Duodenal mucosa (tissue), 2 donors: ENCODE measurements at regions not wholly inside any gene's neighbourhood (a gene's known extent, or its start where the extent isn't known, plus 50 kb on each side); places are given as distances from the start of the nearest gene placed in this dataset.

Experiments used
- H3K27ac ChIP-seq: one replicate; pipeline ENCODE4 v1.7.0; 2013; ENCODE audit warnings: low read depth, low read length
- H3K27me3 ChIP-seq, 2 donors: one replicate each; pipeline ENCODE4 v1.7.0; 2013; ENCODE audit warnings: low read length in 2 of 2, control low read depth in 1 of 2; ENCODE audit not compliant: insufficient read depth in 2 of 2, control insufficient read depth in 1 of 2
- H3K36me3 ChIP-seq, 2 donors: one replicate each; pipeline ENCODE4 v1.7.0; 2013; ENCODE audit warnings: low read length in 2 of 2, control low read depth in 1 of 2; ENCODE audit not compliant: insufficient read depth in 2 of 2, control insufficient read depth in 1 of 2
- H3K4me1 ChIP-seq, 2 donors: one replicate each; pipeline ENCODE4 v1.7.0; 2013; ENCODE audit warnings: low read length in 2 of 2, control low read depth in 1 of 2; ENCODE audit not compliant: insufficient read depth in 2 of 2, control insufficient read depth in 1 of 2
- H3K4me3 ChIP-seq, 2 donors: one replicate each; pipeline ENCODE4 v1.7.0; 2013; ENCODE audit warnings: low read length in 2 of 2, low read depth in 1 of 2
- H3K9ac ChIP-seq, 2 donors: one replicate each; pipeline ENCODE4 v1.7.0; 2013; ENCODE audit warnings: low read length in 2 of 2, low read depth in 1 of 2
- H3K9me3 ChIP-seq, 2 donors: one replicate each; pipeline ENCODE4 v1.7.0; 2013; ENCODE audit warnings: low read length in 2 of 2, control low read depth in 1 of 2; ENCODE audit not compliant: control insufficient read depth in 1 of 2

DNA sequence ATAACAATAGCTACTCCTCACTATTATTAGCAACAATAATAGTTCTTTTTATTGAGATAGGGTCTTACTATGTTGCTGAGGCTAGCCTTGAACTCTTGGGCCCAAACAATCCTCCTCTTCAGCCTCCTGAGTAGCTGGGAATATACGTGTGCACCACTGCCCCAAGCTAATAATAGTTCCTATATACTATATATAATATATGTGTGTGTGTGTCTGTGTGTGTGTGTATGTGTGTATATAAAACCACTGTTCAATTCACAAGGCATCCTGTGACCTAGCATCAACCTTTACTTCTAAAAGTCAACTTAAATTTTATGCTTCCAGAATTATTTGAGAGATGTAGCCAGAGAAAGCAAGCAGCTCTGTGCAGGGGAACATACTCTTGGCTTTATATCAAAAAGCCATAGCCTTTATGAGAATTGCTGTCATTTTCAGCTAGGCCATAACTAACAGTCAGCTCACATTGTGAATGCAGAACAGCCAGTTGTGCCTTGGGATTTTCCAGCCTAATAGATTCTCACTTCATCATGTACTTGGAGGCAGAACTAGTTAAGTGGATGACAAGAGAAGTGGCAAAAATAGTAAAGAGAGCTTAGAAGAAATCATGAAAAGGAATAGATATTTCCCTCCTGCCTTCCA, 665.5 kb downstream of the NYAP2 start:
- H3K4me3 ChIP-seq = no peak overlapping the region
- no peaks in the 10 kb centered on the region for H3K4me1 ChIP-seq
- H3K36me3 ChIP-seq = no peaks in the 10 kb centered on the region
- no peak overlapping the region for H3K27ac ChIP-seq
- no peaks in the 10 kb centered on the region for H3K9me3 ChIP-seq
- no peaks in the 10 kb centered on the region for H3K27me3 ChIP-seq
- no peak overlapping the region for H3K9ac ChIP-seq

DNA sequence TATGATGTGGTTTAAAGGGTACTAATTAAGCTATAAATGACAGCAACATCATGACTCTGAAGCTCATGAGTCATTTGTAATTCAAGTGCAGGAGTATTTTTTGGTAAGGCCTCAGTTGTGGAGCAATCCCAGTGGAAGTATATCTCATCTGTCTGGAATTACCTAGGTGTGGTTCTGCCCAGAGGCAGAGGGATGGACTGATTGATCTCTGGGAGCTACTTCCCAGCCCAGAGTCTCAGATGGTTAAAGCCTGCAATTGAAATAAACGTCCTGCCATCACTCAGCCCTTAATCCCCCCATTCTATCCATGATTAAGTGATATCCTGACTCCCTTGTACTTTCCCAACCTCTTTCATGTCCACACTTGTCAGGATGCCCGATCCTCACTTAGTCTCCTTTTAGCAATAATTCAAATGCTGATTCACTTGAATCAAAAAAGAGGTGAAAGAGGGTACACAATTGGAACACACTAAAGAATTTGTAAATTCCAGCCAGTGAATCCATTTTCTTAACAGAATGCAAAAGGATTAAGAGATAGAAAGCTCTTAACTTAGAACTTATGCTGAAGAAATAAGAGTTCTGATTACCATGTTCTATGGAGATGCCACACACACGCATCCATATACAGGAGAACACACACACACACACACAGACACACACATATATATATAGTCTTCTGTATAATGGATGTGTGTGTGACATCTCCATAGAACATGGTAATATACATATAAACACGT, 664.4 kb downstream of the NYAP2 start:
- Histone ChIP-seq H3K9me3 (no peaks in the 10 kb centered on the region), H3K9ac (no peak overlapping the region), H3K36me3 (no peaks in the 10 kb centered on the region), H3K27ac (no peak overlapping the region), H3K4me1 (no peaks in the 10 kb centered on the region), H3K27me3 (no peaks in the 10 kb centered on the region), H3K4me3 (no peak overlapping the region)

DNA sequence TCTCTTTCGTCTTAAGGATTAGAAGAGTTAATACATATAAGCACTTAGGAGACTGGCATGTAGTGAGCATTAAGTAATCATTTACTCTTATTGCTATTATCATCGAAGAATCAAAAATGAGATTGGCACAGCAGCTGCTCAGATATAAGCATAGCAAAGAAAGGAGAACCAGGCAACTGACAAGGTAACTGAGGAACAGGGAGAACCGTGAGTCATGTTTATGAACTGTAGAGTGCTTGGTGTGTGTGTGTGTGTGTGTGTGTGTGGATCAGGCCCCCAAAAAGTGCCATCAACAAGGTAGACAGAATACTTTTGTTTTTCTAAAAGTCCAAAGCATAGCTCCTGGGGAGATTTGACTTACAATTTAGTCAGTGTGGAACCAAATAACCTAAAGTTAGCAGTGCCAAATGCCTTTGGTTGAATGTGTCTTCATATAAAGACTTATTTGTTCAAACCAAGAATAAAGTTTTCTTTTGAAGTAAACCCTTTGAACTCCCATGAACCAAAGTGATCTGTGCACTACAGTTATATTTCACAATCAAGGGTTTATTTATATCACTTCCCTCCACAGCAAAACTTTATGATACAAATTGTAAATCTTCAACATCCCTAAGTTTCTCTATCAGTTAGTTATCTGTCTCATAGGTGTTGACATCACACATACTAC, 660.6 kb downstream of the NYAP2 start:
- no peaks in the 10 kb centered on the region for H3K4me1 ChIP-seq

DNA sequence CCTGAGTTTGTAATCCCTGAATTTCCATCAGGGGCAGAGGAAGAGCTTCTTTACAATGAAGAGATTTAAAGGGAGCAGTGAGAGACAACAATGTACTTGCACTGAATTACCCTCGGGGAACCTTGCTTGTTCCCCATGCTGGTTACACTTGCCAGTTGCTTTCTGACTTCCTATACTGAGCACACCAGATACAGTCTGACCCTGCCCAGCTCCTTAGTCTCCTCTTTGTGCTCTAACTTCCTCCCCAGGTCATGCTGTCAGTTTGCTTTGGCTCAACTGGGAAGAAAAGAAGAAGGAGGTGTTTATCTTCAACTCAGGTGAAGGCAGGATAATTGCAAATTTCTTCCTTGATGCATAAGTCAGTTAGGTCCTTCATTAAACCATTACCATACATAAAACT, 658.4 kb downstream of the NYAP2 start:
- Histone ChIP-seq H3K36me3 (no peaks in the 10 kb centered on the region), H3K9me3 (no peaks in the 10 kb centered on the region), H3K9ac (no peak overlapping the region), H3K4me1 (no peaks in the 10 kb centered on the region), H3K27ac (no peak overlapping the region), H3K4me3 (no peak overlapping the region), H3K27me3 (no peaks in the 10 kb centered on the region)

More for the DNA sequence above, 660.6 kb downstream of the NYAP2 start:
- H3K36me3 ChIP-seq = no peaks in the 10 kb centered on the region
- no peak overlapping the region for H3K4me3 ChIP-seq
- H3K9me3 ChIP-seq = no peaks in the 10 kb centered on the region
- no peak overlapping the region for H3K27ac ChIP-seq
- no peaks in the 10 kb centered on the region for H3K27me3 ChIP-seq
- no peak overlapping the region for H3K9ac ChIP-seq

- H3K9me3 ChIP-seq = no peaks in the 10 kb centered on the region
- H3K4me3 ChIP-seq = no peak overlapping the region
- H3K27ac ChIP-seq = no peak overlapping the region
- no peaks in the 10 kb centered on the region for H3K4me1 ChIP-seq
- no peaks in the 10 kb centered on the region for H3K27me3 ChIP-seq
- H3K9ac ChIP-seq = no peak overlapping the region
- no peaks in the 10 kb centered on the region for H3K36me3 ChIP-seq
Observed at GRCh38 chr2:226057365-226057764, 657.9 kb downstream of the NYAP2 start.

DNA sequence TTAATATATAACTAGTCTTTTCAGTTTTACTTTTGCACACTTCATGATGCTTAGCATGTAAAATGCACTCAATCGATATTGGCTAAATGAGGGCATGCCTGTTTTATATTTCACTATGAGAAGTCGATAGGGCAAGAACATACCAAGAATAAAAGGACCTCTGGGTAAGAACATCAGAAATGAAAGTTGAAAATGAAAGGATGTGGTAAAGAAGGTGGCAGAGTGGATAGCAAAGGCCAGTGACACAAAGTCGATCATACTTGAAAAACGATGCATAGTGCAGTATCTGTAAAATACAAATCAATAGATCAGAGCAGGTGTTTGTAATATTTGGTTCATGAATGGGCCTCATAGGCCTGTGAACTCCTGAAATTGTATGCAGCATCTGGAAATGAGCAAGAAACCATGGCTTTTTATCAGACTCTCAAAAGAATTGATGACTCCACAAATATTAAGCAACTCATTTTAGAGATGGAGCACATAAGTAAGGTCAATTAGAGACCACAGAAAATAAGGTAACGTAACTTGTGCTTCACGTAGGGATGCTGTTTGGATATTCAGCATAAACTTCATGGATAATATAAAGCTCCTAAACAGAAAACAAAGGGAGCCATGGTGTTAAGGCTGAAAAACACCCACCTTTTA, 653.4 kb downstream of the NYAP2 start:
- no peaks in the 10 kb centered on the region for H3K27me3 ChIP-seq
- no peaks in the 10 kb centered on the region for H3K36me3 ChIP-seq
- H3K4me1 ChIP-seq = no peaks in the 10 kb centered on the region
- no peaks in the 10 kb centered on the region for H3K9me3 ChIP-seq
- H3K27ac ChIP-seq = no peak overlapping the region
- H3K9ac ChIP-seq = no peak overlapping the region
- no peak overlapping the region for H3K4me3 ChIP-seq

- no peaks in the 10 kb centered on the region for H3K27me3 ChIP-seq
- H3K9me3 ChIP-seq = no peaks in the 10 kb centered on the region
- no peak overlapping the region for H3K9ac ChIP-seq
- no peaks in the 10 kb centered on the region for H3K36me3 ChIP-seq
- no peak overlapping the region for H3K27ac ChIP-seq
- H3K4me3 ChIP-seq = no peak overlapping the region
- H3K4me1 ChIP-seq = no peaks in the 10 kb centered on the region
Observed at GRCh38 chr2:226050822-226051221, 651.3 kb downstream of the NYAP2 start.

GRCh38 chr2:226048611-226049010, 649.1 kb downstream of the NYAP2 start:
- Histone ChIP-seq H3K27ac (no peak overlapping the region), H3K4me3 (no peak overlapping the region), H3K4me1 (no peaks in the 10 kb centered on the region)

GRCh38 chr2:226045080-226045479, 645.6 kb downstream of the NYAP2 start:
- Histone ChIP-seq H3K9ac (no peak overlapping the region), H3K4me1 (no peaks in the 10 kb centered on the region), H3K4me3 (no peak overlapping the region), H3K27ac (no peak overlapping the region), H3K36me3 (no peaks in the 10 kb centered on the region), H3K27me3 (no peaks in the 10 kb centered on the region), H3K9me3 (no peaks in the 10 kb centered on the region)

More at GRCh38 chr2:226048611-226049010, 649.1 kb downstream of the NYAP2 start:
- Histone ChIP-seq H3K9ac (no peak overlapping the region), H3K36me3 (no peaks in the 10 kb centered on the region), H3K9me3 (no peaks in the 10 kb centered on the region), H3K27me3 (no peaks in the 10 kb centered on the region)

DNA sequence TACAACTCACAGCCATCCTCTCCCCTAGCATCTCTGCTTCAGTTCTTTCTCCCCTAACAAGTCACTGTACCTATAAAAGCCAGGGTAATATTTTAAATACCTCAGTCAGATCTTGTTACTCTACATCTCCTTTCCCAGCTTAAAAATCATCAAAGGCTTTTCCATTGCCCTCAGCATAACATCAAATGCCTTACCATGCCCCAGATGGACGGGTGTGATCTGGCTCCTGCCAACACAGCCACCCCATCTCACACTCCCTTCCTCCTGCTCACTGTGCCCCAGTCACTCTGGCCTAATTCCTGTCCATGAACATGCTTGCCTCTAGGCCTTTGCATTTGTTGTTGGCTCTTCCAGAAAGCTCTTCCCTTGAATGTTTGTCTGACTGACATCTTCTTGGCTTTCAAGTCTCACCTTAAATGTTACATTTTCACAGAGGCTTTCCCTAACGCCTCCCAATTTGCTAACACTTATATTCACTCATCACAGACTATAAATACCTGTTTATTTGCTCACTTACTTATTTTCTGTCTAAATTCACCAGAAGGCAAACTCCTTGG, 640.9 kb downstream of the NYAP2 start:
- H3K4me1 ChIP-seq = no peaks in the 10 kb centered on the region
- H3K4me3 ChIP-seq = no peak overlapping the region
- no peaks in the 10 kb centered on the region for H3K9me3 ChIP-seq
- H3K9ac ChIP-seq = no peak overlapping the region
- no peaks in the 10 kb centered on the region for H3K27me3 ChIP-seq
- H3K36me3 ChIP-seq = no peaks in the 10 kb centered on the region
- H3K27ac ChIP-seq = no peak overlapping the region
